ENCODE measurements at regions not wholly inside any gene's neighbourhood (a gene's known extent, or its start where the extent isn't known, plus 50 kb on each side); places are given as distances from the start of the nearest gene placed in this dataset.
"Not testable (repeated sequence)": the region's sequence is repeated elsewhere in the genome, so short reads cannot be mapped to it uniquely, and the experiment has no call there.

DNA sequence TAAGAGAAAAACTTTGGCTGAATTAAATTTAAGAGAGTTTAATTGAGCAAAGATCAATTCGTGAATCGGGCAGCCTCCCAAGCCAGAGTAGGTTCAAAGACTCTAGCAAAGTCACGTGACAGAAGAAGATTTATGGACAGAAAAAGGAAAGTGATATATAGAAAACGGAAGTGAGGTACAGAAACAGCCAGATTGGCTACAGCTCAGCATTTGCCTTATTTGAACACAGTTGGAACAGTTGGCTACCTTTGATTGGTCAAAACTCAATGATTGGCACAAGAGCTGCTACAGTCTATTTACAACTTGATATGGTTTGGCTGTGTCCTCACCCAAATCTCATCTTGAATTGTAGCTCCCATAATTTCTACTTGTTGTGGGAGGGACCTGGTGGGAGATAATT, 102.6 kb downstream of the PLG start:
- ATAC-seq (no peak), DNase-seq (ENCODE audit: low spot score) (no peak)

- DNase-seq (ENCODE audit: low spot score) (no peak), ATAC-seq (no peak)
These were observed 106.2 kb downstream of the PLG start for GRCh38 chr6:160808263-160808662.

GRCh38 chr6:160810238-160810637, 108.2 kb downstream of the PLG start:
- no peak for DNase-seq (ENCODE audit: low spot score)
- no peak for ATAC-seq

DNA sequence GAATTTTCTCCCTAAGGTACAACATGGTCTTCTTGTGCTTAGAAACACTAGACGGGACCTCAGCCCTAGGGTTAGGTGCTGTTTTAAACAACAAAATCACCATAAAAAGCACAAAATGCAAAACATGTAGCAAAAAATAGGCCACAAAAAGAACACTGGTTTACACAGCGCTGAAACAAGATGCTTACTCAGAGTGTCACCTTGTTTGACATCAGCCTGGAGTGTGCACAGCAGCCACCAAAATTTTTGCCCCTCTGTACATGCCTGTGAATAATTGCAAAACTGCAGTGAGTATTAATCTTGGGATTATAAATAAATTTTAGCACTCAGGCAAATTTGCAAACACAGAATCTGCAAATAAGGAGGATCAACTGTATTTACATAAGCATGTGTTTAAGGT, 110.1 kb downstream of the PLG start:
- DNase-seq (ENCODE audit: low spot score), result no peak
- no peak for ATAC-seq

GRCh38 chr6:160818934-160819333, 116.9 kb downstream of the PLG start:
- no peak for ATAC-seq
- DNase-seq (ENCODE audit: low spot score), result no peak

- DNase-seq (ENCODE audit: low spot score); ATAC-seq: not testable (repeated sequence)
These were observed 118.6 kb downstream of the PLG start for GRCh38 chr6:160820661-160821060.

GRCh38 chr6:160831739-160832138, 129.7 kb downstream of the PLG start:
- no peak for DNase-seq (ENCODE audit: low spot score)
- no peak for ATAC-seq

GRCh38 chr6:160832422-160832821, 130.4 kb downstream of the PLG start:
- DNase-seq (ENCODE audit: low spot score), result no peak
- ATAC-seq, result no peak

GRCh38 chr6:160837146-160837545, 135.1 kb downstream of the PLG start:
- no peak for ATAC-seq
- no peak for DNase-seq (ENCODE audit: low spot score)

DNA sequence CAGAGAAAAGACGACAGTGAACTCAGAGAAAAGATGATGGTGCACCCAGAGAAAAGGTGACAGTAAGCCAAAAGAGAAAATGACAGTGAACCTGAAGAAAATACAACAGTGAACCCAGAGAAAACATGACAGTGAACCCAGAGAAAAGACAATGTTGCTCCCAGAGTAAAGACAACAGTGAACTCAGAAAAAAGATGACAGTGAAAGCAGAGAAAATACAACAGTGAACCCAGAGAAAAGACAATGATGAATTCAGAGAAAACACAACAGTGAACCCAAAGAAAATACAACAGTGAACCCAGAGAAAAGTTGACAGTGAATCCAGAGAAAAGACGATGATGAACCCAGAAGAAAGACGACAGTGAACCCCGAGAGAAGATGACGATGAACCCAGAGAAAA, 140.5 kb upstream of the MAP3K4 start:
- ATAC-seq, result no peak

DNA sequence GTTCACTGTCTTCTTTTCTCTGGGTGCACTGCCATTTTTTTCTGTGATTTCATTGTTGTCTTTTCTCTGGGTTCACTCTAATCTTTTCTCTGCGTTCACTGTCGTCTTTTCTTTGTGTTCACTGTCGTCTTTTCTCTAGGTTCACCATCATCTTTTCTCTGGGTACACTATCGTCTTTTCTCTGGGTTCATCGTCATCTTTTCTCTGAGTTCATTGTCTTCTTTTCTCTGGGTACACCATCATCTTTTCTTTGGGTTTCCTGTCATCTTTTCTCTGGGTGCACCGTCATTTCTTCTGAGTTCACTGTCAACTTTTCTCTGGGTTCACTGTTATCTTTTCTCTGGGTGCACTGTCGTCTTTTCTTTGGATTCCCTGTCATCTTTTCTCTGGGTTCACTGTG, 137.6 kb upstream of the MAP3K4 start:
- ATAC-seq, result no peak
- DNase-seq (ENCODE audit: low spot score), result no peak

More for the DNA sequence above, 140.5 kb upstream of the MAP3K4 start:
- DNase-seq (ENCODE audit: low spot score), result no peak

DNA sequence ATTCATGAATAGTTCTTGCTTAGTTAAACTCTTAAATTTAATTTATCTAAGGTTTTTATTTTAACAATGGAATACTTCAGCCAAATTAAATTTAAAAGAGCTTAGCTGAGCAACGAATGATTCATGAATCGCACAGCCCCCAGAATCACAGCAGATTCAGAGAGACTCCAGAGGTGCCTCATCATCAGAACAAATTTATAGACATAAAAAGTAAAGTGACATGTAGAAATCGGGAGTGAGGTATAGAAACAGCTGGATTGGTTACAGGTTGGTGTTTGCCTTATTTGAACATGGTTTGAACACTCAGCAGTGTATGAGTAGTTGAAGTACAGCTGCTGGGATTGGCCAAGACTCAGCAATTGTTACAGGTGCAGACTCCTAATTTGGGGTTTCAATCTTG, 132.7 kb upstream of the MAP3K4 start:
- no peak for ATAC-seq
- DNase-seq (ENCODE audit: low spot score), result no peak

DNA sequence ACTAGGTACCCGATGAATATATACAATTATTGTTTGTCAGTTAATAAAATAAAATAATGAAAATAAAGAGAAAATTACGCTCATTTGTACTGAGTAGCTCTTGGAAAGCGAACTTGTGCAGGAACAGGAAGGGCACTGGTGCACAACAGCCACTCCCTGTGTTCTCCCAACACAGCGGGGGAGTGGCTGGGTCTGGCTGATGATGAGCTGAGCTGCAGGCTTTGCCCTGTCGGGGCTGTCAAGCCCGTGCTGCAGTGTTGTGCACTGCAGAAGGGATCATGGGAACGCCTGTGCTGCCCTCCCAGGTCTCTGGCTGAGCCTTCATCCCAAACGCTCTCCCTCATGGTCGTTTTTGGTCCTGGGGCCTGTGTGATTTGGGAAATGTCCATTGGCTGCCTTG, 131.7 kb upstream of the MAP3K4 start:
- no peak for DNase-seq (ENCODE audit: low spot score)
- no peak for ATAC-seq

GRCh38 chr6:160861824-160862223, 129.7 kb upstream of the MAP3K4 start:
- no peak for ATAC-seq
- no peak for DNase-seq (ENCODE audit: low spot score)

DNA sequence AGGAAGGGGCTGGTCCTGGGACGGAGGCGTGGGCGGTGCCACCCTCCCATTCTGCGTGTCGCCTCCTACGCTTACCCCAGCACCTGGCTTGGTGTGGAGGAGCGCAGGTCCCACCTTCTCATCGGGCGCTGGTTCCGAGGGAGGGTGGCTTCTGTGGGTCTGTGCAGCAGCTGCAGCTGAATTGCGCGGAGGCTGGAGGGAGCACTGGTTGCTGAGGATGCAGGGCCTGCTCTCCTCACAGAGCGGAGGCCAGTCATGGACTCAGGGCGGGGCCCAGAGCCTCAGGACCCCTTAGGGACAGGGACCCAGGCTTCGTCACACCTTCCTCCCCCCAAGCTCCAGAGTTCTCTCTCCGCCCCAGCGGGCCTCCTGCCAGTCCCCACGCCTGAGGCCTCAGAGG, 127.8 kb upstream of the MAP3K4 start:
- ATAC-seq (no peak), DNase-seq (ENCODE audit: low spot score) (no peak)

DNA sequence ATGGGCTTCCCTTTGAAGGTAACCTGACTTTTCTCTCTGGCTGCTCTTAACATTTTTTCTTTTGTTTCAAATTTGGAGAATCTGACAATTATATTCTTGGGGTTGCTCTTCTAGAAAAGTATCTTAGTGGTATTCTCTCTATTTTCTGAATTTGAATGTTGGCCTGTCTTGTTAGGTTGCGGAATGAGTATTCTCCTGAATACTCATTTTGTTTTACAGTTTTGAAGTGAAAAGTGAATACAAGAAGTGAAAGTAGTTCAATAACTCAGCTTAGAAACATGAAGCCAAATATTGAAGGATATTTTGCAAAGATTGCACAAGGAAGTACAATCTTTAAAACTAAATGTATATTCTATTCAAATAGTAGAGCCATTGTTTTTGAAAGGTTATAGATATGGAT, 120.2 kb upstream of the MAP3K4 start:
- no peak for DNase-seq (ENCODE audit: low spot score)
- ATAC-seq, result no peak

DNA sequence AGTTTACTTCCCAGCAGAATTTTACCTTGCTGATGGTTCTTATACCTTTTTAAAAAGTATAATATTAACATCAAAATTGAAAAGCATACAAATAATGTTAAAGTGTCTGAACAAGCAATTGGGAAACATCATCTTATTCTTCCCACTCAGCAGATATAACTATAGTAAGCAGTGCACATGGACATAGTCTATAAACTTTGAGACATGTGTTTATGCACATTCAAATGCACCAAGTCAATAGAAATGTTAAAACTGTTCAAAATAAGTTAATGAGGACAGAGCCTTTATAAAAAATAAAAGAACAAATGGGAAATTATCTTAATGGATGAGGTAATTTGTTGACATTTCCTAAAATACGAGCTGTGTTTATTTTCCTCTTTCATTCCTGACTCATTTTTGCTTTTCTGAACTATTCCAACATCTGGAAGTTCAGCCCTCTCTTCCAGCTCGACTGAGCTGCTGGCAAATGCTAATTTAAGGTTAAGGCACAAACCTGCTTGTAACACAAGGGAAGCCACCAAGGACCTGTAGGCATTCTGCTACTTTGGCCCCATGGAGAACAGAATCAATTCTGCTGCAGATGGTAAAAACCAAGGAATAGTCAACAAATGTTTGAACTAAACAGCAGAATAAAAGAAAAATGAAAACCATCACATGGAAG, 110.3 kb upstream of the MAP3K4 start:
- ATAC-seq (no peak), DNase-seq (ENCODE audit: low spot score) (no peak)

- ATAC-seq, result no peak
- DNase-seq (ENCODE audit: low spot score), result no peak
These were observed 109.6 kb upstream of the MAP3K4 start for GRCh38 chr6:160882006-160882405.

DNA sequence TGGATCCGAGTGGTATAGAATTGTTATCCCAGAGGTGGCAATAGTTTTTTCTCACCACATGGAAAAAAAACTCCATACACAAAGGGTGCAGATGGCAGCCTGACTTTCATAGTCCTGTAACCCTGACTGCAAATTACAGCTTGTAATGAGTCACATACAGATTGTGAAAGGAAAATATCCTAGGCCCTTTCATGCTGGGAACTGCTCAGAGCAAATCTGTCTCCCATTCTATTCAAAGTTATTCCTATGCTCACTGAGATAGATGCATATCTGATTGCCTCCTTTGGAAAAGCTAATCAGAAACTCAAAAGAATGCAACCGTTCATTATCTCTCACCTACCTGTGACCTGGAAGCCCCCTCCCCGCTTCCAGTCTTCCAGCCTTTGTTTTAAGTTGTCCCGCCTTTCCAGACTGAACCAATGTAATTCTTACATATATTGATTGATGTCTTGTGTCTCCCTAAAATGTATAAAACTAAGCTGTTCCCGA, 108.7 kb upstream of the MAP3K4 start:
- DNase-seq (ENCODE audit: low spot score), result no peak
- no peak for ATAC-seq

DNA sequence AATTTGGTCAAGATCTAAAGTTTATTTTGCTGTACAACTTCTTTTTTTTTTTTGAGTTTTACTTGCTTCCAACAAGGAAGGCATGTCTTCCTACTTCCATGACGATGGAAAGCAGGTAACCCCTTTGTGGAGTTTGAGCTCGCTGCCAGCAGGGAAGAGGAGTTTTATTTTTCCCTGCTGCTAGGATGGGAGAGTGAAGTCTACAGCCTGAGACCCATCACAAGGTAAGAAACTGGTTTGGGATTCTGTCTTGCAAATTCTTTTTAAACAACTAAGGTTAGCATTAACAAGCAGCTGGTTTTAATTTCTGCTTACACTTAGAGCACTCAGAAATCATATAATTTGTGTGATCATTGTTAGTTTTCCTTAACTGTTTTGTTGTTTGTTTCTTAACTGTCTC, 108.0 kb upstream of the MAP3K4 start:
- ATAC-seq, result no peak
- DNase-seq (ENCODE audit: low spot score), result no peak

DNA sequence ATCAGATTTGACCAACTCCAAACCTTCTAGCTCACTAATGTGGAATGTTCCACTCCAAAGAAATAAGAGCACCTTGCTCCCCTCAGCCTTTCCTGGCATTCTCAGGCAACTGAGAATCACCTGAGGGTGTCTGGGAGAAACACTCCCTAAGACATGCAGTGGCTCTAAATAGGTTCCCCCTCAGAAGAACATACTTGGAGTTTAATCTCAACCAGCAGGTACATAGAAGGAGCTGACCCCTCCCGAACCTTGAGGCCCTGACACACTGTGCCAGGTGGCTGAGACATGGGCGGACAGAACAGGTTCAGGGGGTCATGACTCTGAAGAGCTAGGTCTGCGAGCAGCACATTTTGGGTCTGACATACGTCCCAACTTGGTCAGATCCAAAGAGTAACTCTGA, 107.6 kb upstream of the MAP3K4 start:
- no peak for ATAC-seq
- no peak for DNase-seq (ENCODE audit: low spot score)

- ATAC-seq, result not testable (repeated sequence)
These were observed 102.4 kb upstream of the MAP3K4 start for GRCh38 chr6:160889148-160889547.

DNA sequence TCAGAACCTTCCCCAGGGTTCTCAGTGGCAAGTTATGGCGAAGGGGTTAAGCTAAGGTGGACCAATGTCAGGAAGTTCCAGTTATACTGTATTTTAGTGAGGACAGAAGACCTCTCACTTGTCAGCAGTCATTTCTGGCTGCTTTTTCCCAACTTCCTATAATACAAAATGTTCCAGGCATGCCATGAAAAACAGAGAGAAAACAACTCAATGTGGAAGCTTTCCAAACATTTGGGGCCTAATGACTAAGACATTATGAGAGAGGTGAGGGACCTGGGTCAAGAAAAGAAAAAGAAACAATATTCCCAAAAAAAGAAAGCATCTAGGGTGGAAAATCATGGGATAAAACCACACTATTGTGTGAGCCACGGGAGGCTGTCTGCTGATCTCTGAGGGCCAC, 99.9 kb upstream of the MAP3K4 start:
- no peak for ATAC-seq
- DNase-seq (ENCODE audit: low spot score), result no peak

More at GRCh38 chr6:160889148-160889547, 102.4 kb upstream of the MAP3K4 start:
- not testable (repeated sequence) for DNase-seq (ENCODE audit: low spot score)
